Stimulated activated CD8-positive, alpha-beta memory T cell treated with anti-CD3 and anti-CD28 coated beads, Interleukin-12 subunit alpha, Interleukin-12 subunit beta, amount 100 ng/mL, for 24 hours (primary cell): ENCODE measurements at regions not wholly inside any gene's neighbourhood (a gene's known extent, or its start where the extent isn't known, plus 50 kb on each side); places are given as distances from the start of the nearest gene placed in this dataset.

Experiments
- DNase-seq: peaks from one replicate; pipeline ENCODE4 v3.0.0-alpha.2; 2020; ENCODE audit errors: extremely low read depth

DNA sequence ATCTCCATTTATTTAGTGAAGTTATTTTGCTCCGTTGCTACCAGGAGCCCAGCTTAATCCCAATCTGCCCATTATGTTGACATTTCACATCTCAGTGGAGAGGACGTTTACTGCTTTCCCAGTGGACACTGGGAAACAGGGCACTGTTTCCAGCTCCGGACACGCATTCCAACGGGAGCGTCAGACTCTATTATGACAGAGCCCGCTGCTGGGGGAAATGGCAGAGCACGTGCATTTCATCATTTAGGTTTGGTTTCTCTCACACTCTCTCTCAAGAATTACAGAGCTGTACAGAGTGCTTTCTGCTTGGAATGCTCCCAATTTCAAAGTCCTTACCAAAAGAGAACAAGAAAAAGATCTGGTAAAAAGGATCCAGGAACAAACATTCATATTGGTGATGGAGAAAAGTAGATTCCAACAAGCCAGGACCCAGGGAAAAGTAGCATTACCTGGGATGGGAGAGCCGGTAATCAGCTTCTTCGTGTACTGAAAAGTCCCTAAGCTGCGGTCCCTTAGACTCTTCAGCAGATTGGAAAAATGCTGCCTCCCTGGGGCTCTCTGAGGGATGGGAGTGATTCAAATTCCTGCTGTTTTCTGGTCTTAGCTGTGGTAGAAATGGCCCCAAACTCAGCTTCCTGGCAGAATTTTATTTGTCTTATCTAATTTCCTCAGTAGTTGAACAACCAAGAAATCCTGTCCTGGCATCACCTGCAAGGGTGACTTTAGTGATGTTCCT is 136.0 kb upstream of the THBS1 start:
- DNase-seq, result no peak

DNA sequence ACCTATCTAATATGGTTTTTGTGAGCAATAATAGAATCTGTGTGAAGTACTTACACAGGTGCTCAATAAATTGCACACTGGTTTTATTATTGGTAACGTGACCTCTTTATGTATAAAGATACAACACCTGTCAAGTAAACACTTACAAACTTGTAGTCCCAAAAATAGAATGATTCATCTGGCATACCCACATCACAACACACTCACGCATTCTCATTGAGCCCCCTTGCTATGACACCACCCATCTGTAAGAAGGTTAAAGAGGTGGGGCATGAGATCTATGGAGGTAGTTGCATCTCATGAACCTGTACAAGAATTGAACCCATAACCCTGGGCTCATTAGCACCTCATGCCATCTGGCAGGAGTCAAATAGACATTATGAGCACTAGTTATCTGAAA is 134.9 kb upstream of the THBS1 start:
- no peak for DNase-seq

DNA sequence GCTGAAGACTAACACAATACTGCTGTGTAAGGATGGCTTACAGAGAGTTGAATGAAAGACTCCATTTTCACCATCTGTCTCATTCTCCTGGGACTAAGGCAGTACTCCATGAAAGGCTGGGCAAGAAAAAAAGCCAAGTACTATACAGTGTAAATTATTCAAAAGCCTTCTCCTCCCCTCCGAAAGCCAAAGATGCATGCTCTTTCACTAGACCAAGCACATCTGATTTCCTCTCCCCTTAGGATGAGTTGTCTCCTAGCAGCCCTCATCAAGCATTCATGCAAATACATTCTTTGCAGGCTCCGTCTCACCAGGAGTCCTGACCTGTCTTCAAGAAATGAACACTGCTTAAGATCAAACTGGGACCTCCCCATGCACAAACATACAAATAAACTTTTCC is 133.5 kb upstream of the THBS1 start:
- no peak for DNase-seq

DNA sequence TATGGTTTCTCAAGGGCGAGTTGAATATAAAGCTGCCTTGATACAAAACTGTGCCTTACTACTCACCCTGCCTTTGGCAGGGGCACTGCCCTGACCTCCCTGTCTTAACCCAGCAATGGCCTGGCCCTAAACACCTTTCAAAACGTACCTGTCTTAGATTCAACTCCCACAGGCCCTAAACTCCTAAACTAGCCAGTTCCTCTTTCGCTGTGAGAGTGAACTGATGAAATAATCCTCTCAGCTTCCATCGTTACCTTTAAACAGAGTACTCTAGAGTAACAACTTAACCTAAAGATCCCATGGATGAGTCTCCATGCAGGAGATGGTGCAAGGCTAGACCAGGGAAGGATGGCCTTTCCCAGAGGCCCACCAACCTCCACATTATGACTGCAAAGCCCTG is 133.0 kb upstream of the THBS1 start:
- DNase-seq, result no peak

DNA sequence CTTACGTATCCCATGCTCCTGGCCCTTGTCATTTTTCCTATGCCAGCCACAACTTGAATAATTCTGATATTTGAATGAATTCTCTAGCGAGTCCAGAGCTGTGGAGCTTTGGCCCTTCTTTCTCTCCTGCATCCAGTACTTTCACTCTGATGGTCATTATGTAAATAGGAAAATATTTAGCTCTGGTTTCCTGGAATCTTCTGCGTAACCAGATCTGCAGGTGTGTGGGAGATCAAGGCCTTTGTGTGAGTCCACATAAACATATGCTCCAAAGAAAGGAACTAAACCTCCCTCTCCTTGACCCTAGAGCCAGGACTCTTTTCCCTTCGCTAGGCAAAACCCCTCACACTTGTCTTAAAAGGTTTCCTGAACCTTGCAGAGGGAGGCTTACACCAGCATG is 132.5 kb upstream of the THBS1 start:
- no peak for DNase-seq

DNA sequence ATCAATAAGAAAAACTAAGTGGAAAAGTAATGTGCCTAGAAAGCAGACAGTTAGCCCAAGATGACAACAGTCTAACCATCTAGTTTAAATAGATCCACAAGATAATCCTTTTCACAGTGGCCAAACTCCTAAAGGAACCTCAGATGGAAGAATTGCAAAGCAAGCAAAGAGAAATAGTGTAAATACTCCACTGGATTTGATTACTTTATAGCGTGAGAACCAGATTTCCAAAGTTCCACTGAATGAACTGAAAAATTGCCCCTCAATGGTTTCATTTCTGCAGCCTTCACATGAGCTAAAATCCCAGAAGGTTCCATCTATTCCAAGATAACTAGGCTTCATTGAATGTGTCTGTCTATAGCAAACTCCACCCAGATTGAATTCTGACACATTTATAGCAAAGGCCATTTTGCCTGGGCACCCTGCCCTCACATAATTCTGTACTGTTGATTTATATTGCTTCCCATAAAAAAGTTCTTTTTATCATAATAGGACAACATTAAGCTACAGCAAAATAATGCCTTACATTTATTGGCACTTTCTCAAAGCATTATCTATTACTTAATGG is 129.7 kb upstream of the THBS1 start:
- no peak for DNase-seq

DNA sequence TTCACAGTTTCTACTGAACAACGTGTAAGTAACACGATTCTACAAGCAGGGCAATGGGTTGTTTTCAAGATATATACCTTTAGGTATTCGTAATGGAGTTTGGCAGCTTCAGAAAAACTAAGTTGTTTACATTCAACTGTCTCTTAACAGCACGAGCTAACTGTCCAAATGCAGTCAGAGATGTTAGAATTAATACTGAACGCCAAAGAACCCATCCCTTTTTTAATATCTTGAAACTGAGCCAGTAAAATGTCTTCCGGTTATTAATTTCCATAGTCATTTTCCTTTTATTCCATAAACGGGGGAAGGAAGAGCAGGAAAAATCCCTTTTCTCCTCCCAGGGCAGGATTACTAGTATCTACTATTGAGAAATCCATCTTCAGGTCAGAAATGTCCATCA is 129.0 kb upstream of the THBS1 start:
- no peak for DNase-seq

DNA sequence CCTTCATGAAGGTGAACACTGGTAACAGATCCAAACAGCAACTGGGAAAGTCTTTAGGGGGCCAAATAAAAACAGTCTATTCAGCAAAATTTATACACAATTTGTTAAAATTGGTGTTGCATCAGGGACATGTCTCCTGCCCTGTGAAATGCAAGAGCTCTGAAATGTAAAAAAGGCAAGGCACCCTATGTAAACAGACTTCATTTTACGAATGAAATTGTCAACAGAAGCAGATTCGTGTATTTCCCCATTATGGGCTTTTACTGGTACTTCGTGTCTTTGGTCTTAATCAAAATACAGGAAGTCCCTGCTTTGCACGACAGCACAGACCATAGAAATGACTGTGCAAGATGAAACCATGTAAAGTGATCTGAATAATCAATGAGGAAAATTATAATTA is 127.3 kb upstream of the THBS1 start:
- DNase-seq, result no peak

DNA sequence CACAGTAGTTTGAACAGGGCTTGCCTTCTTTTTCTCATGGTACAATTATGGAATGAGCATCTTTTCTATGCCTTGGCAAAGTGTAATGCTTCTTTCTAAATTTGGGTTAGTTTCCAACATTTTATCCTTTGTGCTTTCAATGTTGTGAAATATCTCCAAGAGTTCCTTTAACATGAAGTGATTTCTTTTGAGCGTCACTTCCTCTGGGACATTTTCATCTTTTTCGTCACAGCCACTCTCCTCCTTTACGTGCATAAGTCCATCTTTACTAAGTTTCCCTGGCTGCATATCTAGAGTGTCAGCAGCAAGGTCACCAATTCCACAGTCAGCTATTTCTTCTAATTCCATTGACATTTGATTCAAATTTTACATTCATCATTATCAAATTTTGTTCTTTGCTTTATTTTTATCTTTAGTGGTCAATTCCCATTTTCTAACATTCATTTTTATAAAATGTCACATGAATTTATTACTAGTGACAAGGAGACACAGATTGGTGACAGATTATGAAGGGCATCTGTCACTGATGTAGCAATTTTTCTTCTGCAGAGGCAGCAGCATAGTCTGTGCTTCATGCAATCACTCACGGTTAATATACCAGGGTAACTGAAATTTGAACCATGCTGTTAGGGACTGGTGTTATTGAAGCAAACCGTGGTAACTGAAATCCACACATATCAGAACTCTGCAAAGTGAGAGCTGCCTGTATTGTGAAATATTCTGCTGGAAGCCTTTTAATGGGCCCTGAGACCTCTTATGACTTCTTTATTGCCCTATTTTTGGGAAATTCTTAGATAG is 126.5 kb upstream of the THBS1 start:
- DNase-seq, result no peak

DNA sequence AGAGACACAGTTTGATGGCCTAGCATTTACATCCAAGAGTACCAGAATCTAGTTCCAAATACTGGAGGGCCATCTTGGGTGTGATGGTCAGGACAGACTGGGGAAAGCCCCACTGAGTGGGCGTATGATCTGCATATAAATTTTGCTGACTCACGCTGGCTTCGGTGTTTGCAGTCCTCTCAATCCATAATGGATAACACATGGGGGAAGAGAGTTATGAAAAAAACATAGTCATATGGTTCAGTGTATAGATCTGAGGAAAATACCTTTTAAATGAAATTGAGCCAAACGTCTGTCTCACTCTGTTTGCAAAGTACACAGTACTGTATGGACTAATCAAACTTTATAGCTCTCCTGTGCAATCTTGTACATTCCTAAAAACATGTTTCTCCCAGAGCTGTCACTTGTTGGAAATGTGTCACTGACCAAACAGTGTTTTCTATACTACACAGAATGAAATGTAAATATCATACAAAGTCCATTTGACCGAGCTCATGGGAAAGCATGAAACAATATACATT is 125.3 kb upstream of the THBS1 start:
- no peak for DNase-seq

DNA sequence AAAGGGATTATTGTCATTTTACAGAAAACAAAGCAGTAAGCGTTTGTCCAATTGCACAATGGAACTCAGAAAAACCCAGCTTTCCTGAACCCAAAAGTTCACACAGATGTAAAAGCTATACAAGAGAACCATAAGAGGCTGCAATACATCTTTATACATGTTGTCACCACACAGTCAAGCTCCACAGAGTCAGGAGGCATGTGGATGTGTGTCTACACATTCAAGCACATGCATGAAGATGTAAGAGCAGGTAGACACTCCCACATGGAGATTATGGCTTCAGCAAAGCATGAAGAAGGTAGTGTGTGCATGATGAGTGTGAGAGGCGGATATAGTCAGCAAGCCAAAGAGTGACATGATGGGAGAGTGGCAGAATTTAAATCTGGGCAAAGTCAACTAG is 124.7 kb upstream of the THBS1 start:
- no peak for DNase-seq

DNA sequence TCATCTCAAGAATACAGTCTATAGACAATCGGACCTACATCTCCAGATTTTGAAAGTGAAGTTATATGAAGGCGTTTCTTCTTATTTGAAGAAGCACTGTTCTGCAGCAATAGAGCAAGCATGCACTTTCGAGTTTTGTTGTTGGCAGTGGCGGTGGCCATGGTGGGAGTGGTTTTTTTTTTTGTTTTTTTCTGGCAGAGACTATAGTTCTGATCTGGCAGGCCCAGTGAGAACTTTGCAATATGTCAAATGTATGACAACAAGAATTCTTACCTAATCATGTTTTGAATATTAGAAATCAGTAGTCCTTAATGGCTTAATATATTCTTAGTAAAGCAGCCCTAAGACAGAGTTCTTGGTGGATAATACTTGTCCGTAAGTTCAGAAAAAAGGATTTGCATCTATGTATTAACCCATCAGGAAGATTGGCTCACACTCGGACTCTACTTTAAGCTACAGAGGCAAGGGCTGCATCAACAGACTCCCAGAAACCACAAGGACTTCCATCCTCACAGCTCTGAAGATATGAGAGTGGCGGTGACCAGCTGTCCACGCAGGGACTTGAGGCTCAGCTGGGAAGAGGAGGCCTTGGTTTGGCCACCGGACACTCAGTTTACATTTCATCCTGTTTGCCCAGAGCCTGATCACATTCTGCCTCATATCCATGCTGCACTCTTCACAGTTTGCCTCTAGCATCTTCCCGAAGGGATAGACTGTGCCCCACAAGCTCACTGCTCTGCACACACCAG is 124.1 kb upstream of the THBS1 start:
- no peak for DNase-seq

DNA sequence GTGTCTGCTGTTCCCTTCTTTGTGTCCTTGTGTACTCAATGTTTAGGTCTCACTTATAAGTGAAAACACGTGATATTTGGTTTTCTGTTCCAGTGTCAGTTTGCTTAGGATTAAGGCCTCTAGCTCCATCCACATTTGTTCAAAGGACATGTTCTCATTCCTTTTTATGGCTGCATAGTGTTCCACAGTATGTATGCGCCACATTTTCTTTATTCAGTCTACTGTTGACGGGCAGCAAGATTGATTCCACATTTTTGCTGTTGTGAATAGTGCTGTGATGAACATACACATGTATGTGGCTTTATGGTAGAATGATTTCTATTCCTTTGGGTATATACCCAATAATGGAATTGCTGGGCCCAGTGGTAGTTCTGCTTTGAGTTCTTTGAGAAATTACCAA is 122.7 kb upstream of the THBS1 start:
- DNase-seq, result no peak

DNA sequence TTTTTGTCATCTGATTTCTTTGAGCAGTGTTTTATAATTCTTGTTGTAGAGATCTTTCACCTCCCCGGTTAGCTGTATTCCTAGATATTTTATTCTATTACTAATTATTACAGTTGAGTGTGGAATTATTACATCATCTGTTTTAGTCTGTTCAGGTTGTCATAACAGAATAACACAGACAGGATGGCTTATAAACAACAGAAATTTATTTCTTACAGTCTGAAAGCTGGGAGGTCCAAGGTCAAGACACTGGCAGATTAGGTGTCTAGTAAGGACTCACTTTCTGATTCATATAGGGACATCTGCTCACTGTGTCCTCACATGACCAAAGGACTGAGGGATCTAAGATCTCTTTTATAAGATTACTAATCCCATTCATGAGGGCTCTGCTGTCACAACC is 121.3 kb upstream of the THBS1 start:
- no peak for DNase-seq

DNA sequence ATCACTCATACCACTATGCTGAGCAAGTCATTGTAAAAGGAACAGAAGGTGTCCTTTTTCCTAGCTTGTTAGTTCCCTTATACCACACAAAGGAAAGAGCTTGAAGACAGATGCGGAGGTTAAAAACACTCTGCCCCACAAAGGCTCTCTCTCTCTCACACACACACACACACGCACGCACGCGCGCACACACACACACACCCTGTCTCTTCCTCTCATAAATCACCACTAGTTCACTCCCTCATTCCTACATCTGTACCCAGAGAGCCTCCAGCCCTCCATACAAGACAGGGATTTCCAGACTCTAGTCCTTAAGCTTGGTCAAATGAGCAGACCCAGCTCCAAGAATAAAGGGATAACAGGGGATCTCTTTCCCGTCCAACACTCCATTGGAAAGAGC is 120.1 kb upstream of the THBS1 start:
- DNase-seq, result no peak

DNA sequence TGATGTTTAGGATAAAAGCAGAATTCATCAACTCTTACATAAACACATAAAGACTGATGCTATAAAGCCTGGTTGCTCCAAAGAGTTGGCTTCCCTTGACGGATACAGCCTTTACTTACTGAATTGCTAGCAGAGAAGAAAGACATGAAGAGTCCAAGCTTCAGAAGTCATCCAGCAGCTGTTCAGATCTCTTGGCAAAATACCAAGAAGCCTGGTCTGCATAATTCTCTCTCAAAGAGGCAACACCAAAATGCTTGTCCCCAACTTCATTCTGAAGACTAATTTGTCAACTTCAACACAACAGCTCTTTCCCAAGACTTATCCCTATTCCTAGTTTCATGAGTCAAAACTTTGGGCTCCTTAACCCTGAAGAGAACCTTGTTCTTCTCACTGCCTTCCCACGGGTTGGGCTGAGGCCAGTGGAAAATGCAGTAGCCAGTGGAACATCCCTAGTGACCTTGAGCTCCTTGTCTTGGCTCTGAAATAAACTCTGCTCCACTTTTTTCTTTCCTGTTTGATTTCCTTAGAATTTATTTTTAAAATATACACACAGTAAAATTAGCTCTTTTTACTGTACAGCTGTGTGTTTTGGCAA is 119.2 kb upstream of the THBS1 start:
- no peak for DNase-seq

DNA sequence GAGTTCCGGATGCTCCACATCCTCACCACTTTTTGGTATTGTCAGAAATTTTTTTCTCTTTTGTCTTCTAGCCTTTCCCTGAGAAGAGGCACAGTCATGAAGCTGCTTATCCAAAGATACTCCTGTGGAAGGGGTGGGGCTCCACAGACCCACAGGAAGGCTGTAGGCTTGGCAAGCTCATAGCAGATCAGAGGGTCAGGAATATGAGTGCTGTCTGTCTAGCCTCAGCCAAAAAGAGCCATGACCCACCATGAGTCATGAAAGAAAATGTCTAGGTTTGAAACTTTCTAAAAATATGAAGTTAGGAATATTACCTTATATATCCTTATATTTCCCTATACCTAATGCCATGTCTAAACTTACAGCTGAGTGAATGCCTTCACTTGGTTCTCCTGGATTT is 118.2 kb upstream of the THBS1 start:
- no peak for DNase-seq

DNA sequence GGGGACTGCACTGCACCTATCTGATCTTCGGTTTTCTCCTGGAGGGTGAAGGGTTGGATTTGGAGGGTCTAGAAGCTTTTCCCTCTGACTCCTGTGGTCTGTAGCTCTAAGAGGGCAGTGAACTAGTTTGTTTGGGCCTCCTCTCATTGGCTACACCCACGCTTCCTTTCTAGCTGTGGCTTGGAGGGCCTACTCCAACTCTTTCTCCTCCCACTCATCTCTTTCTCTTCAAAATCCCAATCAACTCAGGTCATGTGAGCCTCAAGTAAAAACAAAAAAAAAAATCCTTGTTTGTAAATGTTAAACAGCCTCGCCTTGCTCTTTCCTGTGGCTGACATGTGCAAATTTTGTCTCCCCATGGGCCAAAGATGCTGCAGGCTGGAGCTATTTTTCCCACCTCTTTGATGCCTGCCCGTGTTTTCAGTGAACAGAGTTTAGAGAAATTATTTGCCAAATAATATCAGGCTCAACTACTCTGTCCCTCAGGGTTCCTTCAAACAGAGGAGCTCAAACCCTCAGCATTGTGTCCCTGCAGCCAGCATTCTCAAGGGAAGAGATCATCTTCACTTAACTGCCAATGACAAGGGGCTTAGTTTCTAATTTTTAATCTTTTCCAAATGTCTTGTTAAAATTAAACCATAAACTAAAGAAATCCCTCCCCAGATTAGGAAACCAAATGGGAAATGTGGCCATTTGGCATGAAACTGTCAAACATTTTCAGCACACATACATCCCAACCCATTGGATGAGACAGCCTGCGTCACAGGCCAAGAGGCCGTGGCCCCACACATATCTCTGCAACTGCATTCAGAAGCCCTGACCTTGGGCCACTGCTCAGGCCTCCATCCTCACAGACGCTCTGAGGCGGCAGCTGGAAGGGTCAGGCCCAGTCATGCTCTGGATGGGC is 114.8 kb upstream of the THBS1 start:
- no peak for DNase-seq

DNA sequence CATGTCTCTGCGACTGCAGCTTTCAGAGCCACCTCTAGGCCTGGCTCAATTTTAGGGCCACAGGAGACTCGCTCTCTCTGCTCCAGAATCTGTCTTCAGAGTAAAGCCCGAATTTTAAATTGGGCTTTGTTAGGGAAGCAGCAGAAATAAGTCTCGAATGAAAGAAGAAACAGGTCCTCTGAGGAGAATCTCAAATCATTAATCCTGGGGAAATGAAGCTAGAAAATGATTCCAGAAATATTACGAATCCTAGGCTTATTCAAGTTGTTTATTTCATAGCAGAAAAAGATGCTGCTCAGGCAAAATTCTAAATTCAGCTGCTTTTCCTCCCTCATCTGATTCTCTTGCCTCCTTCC is 114.2 kb upstream of the THBS1 start:
- DNase-seq, result no peak

DNA sequence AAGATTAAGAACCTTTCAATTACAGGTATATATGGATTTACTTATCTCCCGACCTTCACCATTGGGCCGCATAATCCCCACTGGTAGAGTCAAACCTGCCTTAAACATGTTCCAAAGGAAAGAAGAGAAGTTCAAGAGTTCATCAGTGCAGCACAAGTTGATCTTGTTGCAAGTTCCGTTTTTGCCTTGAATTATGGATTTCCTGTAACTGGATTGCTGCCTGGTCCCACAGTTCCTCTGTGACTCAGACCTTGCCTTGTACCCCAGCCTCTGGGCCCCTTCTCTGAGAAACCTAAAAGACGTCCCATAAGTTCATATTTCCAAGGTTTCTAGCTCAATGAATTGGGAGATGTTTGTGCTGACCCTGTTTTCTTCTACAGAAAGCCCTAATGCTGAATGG is 112.5 kb upstream of the THBS1 start:
- DNase-seq, result no peak

DNA sequence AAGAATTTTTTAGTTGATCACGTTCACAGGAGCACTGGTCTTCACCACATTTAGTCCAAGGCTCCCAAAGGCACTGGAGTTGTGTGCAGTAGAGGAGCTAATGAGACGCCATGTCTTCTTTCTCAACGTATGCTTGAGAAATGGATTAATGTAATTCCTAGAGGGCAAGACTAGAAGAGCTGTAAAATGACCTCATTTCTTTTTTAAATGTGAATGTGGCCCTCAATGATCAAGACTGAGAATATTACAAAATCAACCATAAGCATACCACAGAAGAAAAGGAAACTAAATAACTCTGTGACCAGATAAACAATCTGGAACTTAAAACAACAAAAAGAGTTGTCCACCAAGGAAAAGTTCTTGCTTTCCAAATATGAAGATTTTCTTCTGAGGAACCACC is 112.1 kb upstream of the THBS1 start:
- no peak for DNase-seq
